SK-N-SH treated with all-trans-retinoic acid at 6 μM for 48 hours (cell line): ENCODE measurements at regions not wholly inside any gene's neighbourhood (a gene's known extent, or its start where the extent isn't known, plus 50 kb on each side); places are given as distances from the start of the nearest gene placed in this dataset.

ENCODE experiments used
- ATAC-seq: fragments of 200-7000 bp; cut with Tn5 transposase; 3 replicates; pipeline ENCODE4 v1.9.1; 2020; ENCODE audit warnings: mild to moderate bottlenecking, moderate library complexity
- ARNTL ChIP-seq: fragments of 450-650 bp; formaldehyde crosslinking; IDR thresholded peaks from 2 replicates; pipeline ENCODE4 v1.5.0; 2020; ENCODE audit warnings: low read depth, mild to moderate bottlenecking, moderate library complexity, borderline replicate concordance
- CSDC2 ChIP-seq: fragments of 250-450 bp; sonication (Bioruptor Pico); IDR thresholded peaks from 2 replicates; pipeline ENCODE4 v1.5.0; 2020; ENCODE audit warnings: mild to moderate bottlenecking, moderate library complexity
- CSRNP3 ChIP-seq: fragments of 250-450 bp; sonication (Bioruptor Pico); IDR thresholded peaks from 2 replicates; pipeline ENCODE4 v1.5.1; 2021; ENCODE audit warnings: mild to moderate bottlenecking, moderate library complexity
- ESRRG ChIP-seq: fragments of 250-450 bp; sonication (Bioruptor Pico); IDR thresholded peaks from 2 replicates; pipeline ENCODE4 v1.6.1; 2021; ENCODE audit warnings: mild to moderate bottlenecking
- ISL1 ChIP-seq: fragments of 250-450 bp; sonication (Bioruptor Pico); IDR thresholded peaks from 2 replicates; pipeline ENCODE4 v2.1.2; 2022; ENCODE audit warnings: mild to moderate bottlenecking, moderate library complexity
- PATZ1 ChIP-seq: fragments of 250-450 bp; sonication (Bioruptor Pico); IDR thresholded peaks from 2 replicates; pipeline ENCODE4 v1.8.0; 2020; ENCODE audit warnings: mild to moderate bottlenecking, moderate library complexity, borderline replicate concordance
- POU6F1 ChIP-seq: fragments of 250-450 bp; sonication (Bioruptor Pico); IDR thresholded peaks from 2 replicates; pipeline ENCODE4 v1.8.0; 2021; ENCODE audit warnings: low read depth, mild to moderate bottlenecking, moderate library complexity, borderline replicate concordance
- SNAI2 ChIP-seq: fragments of 250-450 bp; sonication (Bioruptor Pico); IDR thresholded peaks from 2 replicates; pipeline ENCODE4 v1.5.0; 2020; ENCODE audit warnings: mild to moderate bottlenecking, moderate library complexity
- TCF4 ChIP-seq: fragments of 250-450 bp; sonication (Bioruptor Pico); IDR thresholded peaks from 2 replicates; pipeline ENCODE4 v1.8.0; 2021; ENCODE audit warnings: mild to moderate bottlenecking, moderate library complexity, borderline replicate concordance
- TOX ChIP-seq: fragments of 250-450 bp; sonication (Bioruptor Pico); IDR thresholded peaks from 2 replicates; pipeline ENCODE4 v1.8.0; 2021; ENCODE audit warnings: mild to moderate bottlenecking, moderate library complexity, borderline replicate concordance
- TSHZ2 ChIP-seq: fragments of 250-450 bp; sonication (Bioruptor Pico); IDR thresholded peaks from 2 replicates; pipeline ENCODE4 v1.5.0; 2020; ENCODE audit warnings: mild to moderate bottlenecking, moderate library complexity
- ZC3H10 ChIP-seq: fragments of 250-450 bp; sonication (Bioruptor Pico); IDR thresholded peaks from 2 replicates; pipeline ENCODE4 v1.5.1; 2021; ENCODE audit warnings: mild to moderate bottlenecking, moderate library complexity
- ZNF565 ChIP-seq: fragments of 450-650 bp; formaldehyde crosslinking; conservative IDR thresholded peaks from 2 replicates; pipeline ENCODE4 v1.5.0; 2020; ENCODE audit warnings: low read depth, mild to moderate bottlenecking, moderate library complexity

GRCh38 chr13:99687723-99688397 is 186.6 kb downstream of the TM9SF2 start:
- peak; percentile 78 for ATAC-seq
- 0 out of 2 replicates have a peak, but pooled peaks have one; percentile 22 for TF ChIP-seq PATZ1 (CRISPR knock-in tag)
- no peak for TF ChIP-seq ZNF565 (CRISPR knock-in tag)
- TF ChIP-seq ISL1 = peak; percentile 72

GRCh38 chr13:99686944-99687411 is 185.7 kb downstream of the TM9SF2 start:
- TF ChIP-seq CSDC2 (CRISPR knock-in tag) (no peak), ZC3H10 (CRISPR knock-in tag) (no peak), SNAI2 (no peak), TOX (CRISPR knock-in tag) (no peak), POU6F1 (CRISPR knock-in tag) (no peak), PATZ1 (CRISPR knock-in tag) (no peak), TSHZ2 (no peak), ESRRG (CRISPR knock-in tag) (no peak)
- peak; percentile 25 for ATAC-seq

GRCh38 chr13:99686157-99686572 is 184.9 kb downstream of the TM9SF2 start:
- ATAC-seq = peak; percentile 81

More at GRCh38 chr13:99686157-99686572, 184.9 kb downstream of the TM9SF2 start:
- no peak for TF ChIP-seq ARNTL (CRISPR knock-in tag)
- no peak for TF ChIP-seq CSRNP3
- peak; percentile 23; the same call in 1 of the 2 replicates for TF ChIP-seq TCF4
- 0 out of 2 replicates have a peak, but pooled peaks have one; percentile 29 for TF ChIP-seq TSHZ2
- no peak for TF ChIP-seq CSDC2 (CRISPR knock-in tag)
